ENCODE measurements at regions not wholly inside any gene's neighbourhood (a gene's known extent, or its start where the extent isn't known, plus 50 kb on each side); places are given as distances from the start of the nearest gene placed in this dataset.
"Not testable (repeated sequence)": the region's sequence is repeated elsewhere in the genome, so short reads cannot be mapped to it uniquely, and the experiment has no call there.

DNA sequence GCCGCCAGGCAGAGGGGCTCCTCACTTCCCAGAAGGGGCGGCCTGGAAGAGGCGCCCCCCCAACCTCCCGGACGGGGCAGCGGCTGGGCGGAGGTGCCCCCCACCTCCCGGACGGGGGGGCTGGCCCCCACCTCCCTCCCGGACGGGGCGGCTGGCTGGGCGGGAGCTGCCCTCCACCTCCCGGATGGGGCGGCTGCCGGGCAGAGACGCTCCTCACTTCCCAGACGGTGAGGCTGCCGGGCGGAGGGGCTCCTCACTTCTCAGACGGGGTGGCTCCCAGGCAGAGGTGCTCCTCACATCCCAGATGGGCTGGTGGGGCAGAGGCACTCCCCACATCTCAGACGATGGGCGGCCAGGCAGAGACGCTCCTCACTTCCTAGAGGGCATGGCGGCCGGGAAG, 389.7 kb upstream of the EYS start:
- no peak for ATAC-seq
- WGBS (ENCODE audit: missing lambda C conversion rate), result 43% methylated on average over 1 of the region's 26 CpGs
- Histone ChIP-seq H3K9me3 (no peaks in the 10 kb centered on the region), H3K4me2 (no peak overlapping the region), H3K4me1 (no peaks in the 10 kb centered on the region), H3K4me3 (no peak overlapping the region), H3K27ac (no peak overlapping the region)
- ChIA-PET CTCF (no interaction called here), POLR2A (no interaction called here)
- TF ChIP-seq RCOR1 (IDR thresholded peaks at IDR 0.05; ENCODE audit: low read depth, low read length), result no peak
- TF ChIP-seq KDM5A (IDR thresholded peaks at IDR 0.05), result no peak
- TF ChIP-seq PHF8 (IDR thresholded peaks at IDR 0.05; ENCODE audit: borderline replicate concordance, low read depth), result no peak
- TF ChIP-seq RFX5 (IDR thresholded peaks at IDR 0.05), result no peak
- TF ChIP-seq EP300 (IDR thresholded peaks at IDR 0.05), result no peak
- TF ChIP-seq BHLHE40 (IDR thresholded peaks at IDR 0.05; ENCODE audit: low read depth, low read length), result no peak
- no peak for FAIRE-seq
- DNase-seq (ENCODE audit: low read depth in 1 of 2, low spot score in 1 of 2), result no peak

DNA sequence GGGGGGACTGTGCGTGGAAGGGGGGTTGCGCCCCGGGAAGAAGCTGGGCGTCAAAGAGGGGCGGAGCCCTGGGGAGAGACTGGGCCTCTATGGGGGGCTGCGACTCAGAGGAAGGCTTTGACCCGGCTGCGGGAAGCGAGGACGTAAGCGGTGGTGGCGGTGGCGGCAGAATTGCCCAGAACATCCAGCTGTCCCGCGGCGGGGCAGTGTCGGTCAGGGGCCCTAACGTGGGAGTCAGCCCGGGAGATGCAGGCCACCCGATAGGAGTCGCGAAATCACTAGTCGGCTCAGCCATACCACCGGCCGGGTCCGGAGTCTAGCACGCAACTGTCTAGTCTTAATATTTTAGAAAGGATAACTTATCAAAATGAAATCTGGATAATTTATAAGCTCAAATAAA, 387.6 kb upstream of the EYS start:
- FAIRE-seq (no peak), ATAC-seq (no peak), DNase-seq (ENCODE audit: low read depth in 1 of 2, low spot score in 1 of 2) (no peak)
- Histone ChIP-seq H3K9me3 (no peaks in the 10 kb centered on the region), H3K4me2 (no peak overlapping the region), H3K4me1 (no peaks in the 10 kb centered on the region), H3K27ac (no peak overlapping the region), H3K4me3 (no peak overlapping the region)
- CTCF ChIA-PET, result no interaction called here
- TF ChIP-seq POLR2AphosphoS2 (conservative IDR thresholded peaks at IDR 0.05; ENCODE audit: low read length) (no peak), EHF (CRISPR knock-in tag; IDR thresholded peaks at IDR 0.05) (no peak), POLR2A (IDR thresholded peaks at IDR 0.05; ENCODE audit: low read length) (no peak), NR3C1 (IDR thresholded peaks at IDR 0.05) (no peak), CEBPB (IDR thresholded peaks at IDR 0.05) (no peak), ZC3H11A (IDR thresholded peaks at IDR 0.05) (no peak), SMC3 (IDR thresholded peaks at IDR 0.05) (no peak), FOXS1 (CRISPR knock-in tag; IDR thresholded peaks at IDR 0.05) (no peak), TFCP2L1 (CRISPR knock-in tag; IDR thresholded peaks at IDR 0.05) (no peak), KDM1A (IDR thresholded peaks at IDR 0.05; ENCODE audit: low read depth) (no peak), ZNF302 (CRISPR knock-in tag; IDR thresholded peaks at IDR 0.05) (no peak), PHF8 (IDR thresholded peaks at IDR 0.05; ENCODE audit: borderline replicate concordance, low read depth) (no peak), JUNB (IDR thresholded peaks at IDR 0.05) (no peak), FOSL2 (IDR thresholded peaks at IDR 0.05) (no peak), FOSL2 (CRISPR knock-in tag; IDR thresholded peaks at IDR 0.05) (no peak), ZFP36 (IDR thresholded peaks at IDR 0.05; ENCODE audit: borderline replicate concordance, partially characterized antibody) (no peak), NFE2L2 (conservative IDR thresholded peaks at IDR 0.05; ENCODE audit: low read length) (no peak), ESRRA (IDR thresholded peaks at IDR 0.05; ENCODE audit: borderline replicate concordance, low read length) (no peak)
- TF ChIP-seq, protein P1, sequence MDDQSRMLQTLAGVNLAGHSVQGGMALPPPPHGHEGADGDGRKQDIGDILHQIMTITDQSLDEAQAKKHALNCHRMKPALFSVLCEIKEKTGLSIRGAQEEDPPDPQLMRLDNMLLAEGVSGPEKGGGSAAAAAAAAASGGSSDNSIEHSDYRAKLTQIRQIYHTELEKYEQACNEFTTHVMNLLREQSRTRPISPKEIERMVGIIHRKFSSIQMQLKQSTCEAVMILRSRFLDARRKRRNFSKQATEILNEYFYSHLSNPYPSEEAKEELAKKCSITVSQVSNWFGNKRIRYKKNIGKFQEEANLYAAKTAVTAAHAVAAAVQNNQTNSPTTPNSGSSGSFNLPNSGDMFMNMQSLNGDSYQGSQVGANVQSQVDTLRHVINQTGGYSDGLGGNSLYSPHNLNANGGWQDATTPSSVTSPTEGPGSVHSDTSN (IDR thresholded peaks at IDR 0.05), result no peak
- TF ChIP-seq, protein P2, sequence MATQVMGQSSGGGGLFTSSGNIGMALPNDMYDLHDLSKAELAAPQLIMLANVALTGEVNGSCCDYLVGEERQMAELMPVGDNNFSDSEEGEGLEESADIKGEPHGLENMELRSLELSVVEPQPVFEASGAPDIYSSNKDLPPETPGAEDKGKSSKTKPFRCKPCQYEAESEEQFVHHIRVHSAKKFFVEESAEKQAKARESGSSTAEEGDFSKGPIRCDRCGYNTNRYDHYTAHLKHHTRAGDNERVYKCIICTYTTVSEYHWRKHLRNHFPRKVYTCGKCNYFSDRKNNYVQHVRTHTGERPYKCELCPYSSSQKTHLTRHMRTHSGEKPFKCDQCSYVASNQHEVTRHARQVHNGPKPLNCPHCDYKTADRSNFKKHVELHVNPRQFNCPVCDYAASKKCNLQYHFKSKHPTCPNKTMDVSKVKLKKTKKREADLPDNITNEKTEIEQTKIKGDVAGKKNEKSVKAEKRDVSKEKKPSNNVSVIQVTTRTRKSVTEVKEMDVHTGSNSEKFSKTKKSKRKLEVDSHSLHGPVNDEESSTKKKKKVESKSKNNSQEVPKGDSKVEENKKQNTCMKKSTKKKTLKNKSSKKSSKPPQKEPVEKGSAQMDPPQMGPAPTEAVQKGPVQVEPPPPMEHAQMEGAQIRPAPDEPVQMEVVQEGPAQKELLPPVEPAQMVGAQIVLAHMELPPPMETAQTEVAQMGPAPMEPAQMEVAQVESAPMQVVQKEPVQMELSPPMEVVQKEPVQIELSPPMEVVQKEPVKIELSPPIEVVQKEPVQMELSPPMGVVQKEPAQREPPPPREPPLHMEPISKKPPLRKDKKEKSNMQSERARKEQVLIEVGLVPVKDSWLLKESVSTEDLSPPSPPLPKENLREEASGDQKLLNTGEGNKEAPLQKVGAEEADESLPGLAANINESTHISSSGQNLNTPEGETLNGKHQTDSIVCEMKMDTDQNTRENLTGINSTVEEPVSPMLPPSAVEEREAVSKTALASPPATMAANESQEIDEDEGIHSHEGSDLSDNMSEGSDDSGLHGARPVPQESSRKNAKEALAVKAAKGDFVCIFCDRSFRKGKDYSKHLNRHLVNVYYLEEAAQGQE (IDR thresholded peaks at IDR 0.05), result no peak
- TF ChIP-seq, protein P3, sequence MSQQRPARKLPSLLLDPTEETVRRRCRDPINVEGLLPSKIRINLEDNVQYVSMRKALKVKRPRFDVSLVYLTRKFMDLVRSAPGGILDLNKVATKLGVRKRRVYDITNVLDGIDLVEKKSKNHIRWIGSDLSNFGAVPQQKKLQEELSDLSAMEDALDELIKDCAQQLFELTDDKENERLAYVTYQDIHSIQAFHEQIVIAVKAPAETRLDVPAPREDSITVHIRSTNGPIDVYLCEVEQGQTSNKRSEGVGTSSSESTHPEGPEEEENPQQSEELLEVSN (IDR thresholded peaks at IDR 0.05; ENCODE audit: borderline replicate concordance, low read depth), result no peak
- POLR2A ChIA-PET, result no interaction called here
- 91% methylated on average over 13 of the region's 27 CpGs for WGBS (ENCODE audit: missing lambda C conversion rate)

DNA sequence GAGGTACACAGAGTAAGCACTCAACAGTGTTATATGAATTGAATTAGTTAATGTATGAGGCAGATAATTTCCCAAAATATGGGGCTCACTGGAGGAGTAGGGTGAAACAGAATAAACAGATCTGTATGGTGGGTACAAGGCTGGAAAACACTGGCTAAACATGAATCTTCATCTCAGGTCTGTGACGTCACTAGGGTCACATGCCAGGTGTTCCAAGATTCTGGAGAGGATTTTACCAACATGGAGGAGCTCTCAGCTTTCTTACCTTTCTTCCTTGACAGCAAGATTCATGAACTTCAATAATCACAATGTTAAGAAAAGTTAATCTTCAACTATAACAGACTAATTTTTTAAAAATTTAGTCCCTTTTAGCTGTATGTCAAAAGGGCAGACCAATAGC, 385.3 kb upstream of the EYS start:
- 33% methylated on average over 1 of the region's 1 CpG for WGBS (ENCODE audit: missing lambda C conversion rate)
- CTCF ChIA-PET; H3K4me2 ChIP-seq; DNase-seq (ENCODE audit: low read depth in 1 of 2, low spot score in 1 of 2); H3K4me3 ChIP-seq; H3K4me1 ChIP-seq; FAIRE-seq; ATAC-seq; POLR2A ChIA-PET; H3K9me3 ChIP-seq; H3K27ac ChIP-seq: not testable (repeated sequence)

Data from A549 (cell line).